SK-N-SH treated with all-trans-retinoic acid at 6 μM for 48 hours (cell line): ENCODE measurements at regions not wholly inside any gene's neighbourhood (a gene's known extent, or its start where the extent isn't known, plus 50 kb on each side); places are given as distances from the start of the nearest gene placed in this dataset.

Source experiments
- ATAC-seq: fragments of 200-7000 bp; cut with Tn5 transposase; 3 replicates; pipeline ENCODE4 v1.9.1; 2020; ENCODE audit warnings: mild to moderate bottlenecking, moderate library complexity
- ARNTL ChIP-seq: fragments of 450-650 bp; formaldehyde crosslinking; IDR thresholded peaks from 2 replicates; pipeline ENCODE4 v1.5.0; 2020; ENCODE audit warnings: low read depth, mild to moderate bottlenecking, moderate library complexity, borderline replicate concordance
- BACH2 ChIP-seq: fragments of 250-450 bp; sonication (Bioruptor Pico); IDR thresholded peaks from 2 replicates; pipeline ENCODE4 v1.9.0; 2021; ENCODE audit warnings: mild to moderate bottlenecking, borderline replicate concordance
- CREB5 ChIP-seq: fragments of 250-450 bp; sonication (Bioruptor Pico); IDR thresholded peaks from 2 replicates; pipeline ENCODE4 v1.5.1; 2020; ENCODE audit warnings: low read depth, mild to moderate bottlenecking, moderate library complexity
- CSDC2 ChIP-seq: fragments of 250-450 bp; sonication (Bioruptor Pico); IDR thresholded peaks from 2 replicates; pipeline ENCODE4 v1.5.0; 2020; ENCODE audit warnings: mild to moderate bottlenecking, moderate library complexity
- ESRRG ChIP-seq: fragments of 250-450 bp; sonication (Bioruptor Pico); IDR thresholded peaks from 2 replicates; pipeline ENCODE4 v1.6.1; 2021; ENCODE audit warnings: mild to moderate bottlenecking
- GLIS3 ChIP-seq: fragments of 250-450 bp; sonication (Bioruptor Pico); IDR thresholded peaks from 2 replicates; pipeline ENCODE4 v1.5.0; 2020; ENCODE audit warnings: mild to moderate bottlenecking, moderate library complexity
- ISL1 ChIP-seq: fragments of 250-450 bp; sonication (Bioruptor Pico); IDR thresholded peaks from 2 replicates; pipeline ENCODE4 v2.1.2; 2022; ENCODE audit warnings: mild to moderate bottlenecking, moderate library complexity
- OSR1 ChIP-seq: fragments of 250-450 bp; sonication (Bioruptor Pico); IDR thresholded peaks from 2 replicates; pipeline ENCODE4 v1.8.0; 2022; ENCODE audit warnings: moderate library complexity, mild to moderate bottlenecking, inconsistent platforms
- PPARA ChIP-seq: fragments of 250-450 bp; sonication (Bioruptor Pico); IDR thresholded peaks from 2 replicates; pipeline ENCODE4 v1.5.0; 2020; ENCODE audit warnings: mild to moderate bottlenecking, borderline replicate concordance
- RARB ChIP-seq: fragments of 250-450 bp; sonication (Bioruptor Pico); IDR thresholded peaks from 2 replicates; pipeline ENCODE4 v1.8.0; 2021; ENCODE audit warnings: mild to moderate bottlenecking, moderate library complexity
- SNAI2 ChIP-seq: fragments of 250-450 bp; sonication (Bioruptor Pico); IDR thresholded peaks from 2 replicates; pipeline ENCODE4 v1.5.0; 2020; ENCODE audit warnings: mild to moderate bottlenecking, moderate library complexity
- TCF4 ChIP-seq: fragments of 250-450 bp; sonication (Bioruptor Pico); IDR thresholded peaks from 2 replicates; pipeline ENCODE4 v1.8.0; 2021; ENCODE audit warnings: mild to moderate bottlenecking, moderate library complexity, borderline replicate concordance
- TOX ChIP-seq: fragments of 250-450 bp; sonication (Bioruptor Pico); IDR thresholded peaks from 2 replicates; pipeline ENCODE4 v1.8.0; 2021; ENCODE audit warnings: mild to moderate bottlenecking, moderate library complexity, borderline replicate concordance
- ZC3H10 ChIP-seq: fragments of 250-450 bp; sonication (Bioruptor Pico); IDR thresholded peaks from 2 replicates; pipeline ENCODE4 v1.5.1; 2021; ENCODE audit warnings: mild to moderate bottlenecking, moderate library complexity
- ZFP3 ChIP-seq: fragments of 250-450 bp; sonication (Bioruptor Pico); IDR thresholded peaks from 2 replicates; pipeline ENCODE4 v1.5.0; 2020; ENCODE audit warnings: mild to moderate bottlenecking, moderate library complexity
- ZFP30 ChIP-seq: fragments of 450-650 bp; formaldehyde crosslinking; IDR thresholded peaks from 2 replicates; pipeline ENCODE4 v1.5.0; 2022; ENCODE audit warnings: mild to moderate bottlenecking, moderate library complexity
- ZNF565 ChIP-seq: fragments of 450-650 bp; formaldehyde crosslinking; conservative IDR thresholded peaks from 2 replicates; pipeline ENCODE4 v1.5.0; 2020; ENCODE audit warnings: low read depth, mild to moderate bottlenecking, moderate library complexity
- ZNF8 ChIP-seq: fragments of 450-650 bp; formaldehyde crosslinking; IDR thresholded peaks from 2 replicates; pipeline ENCODE4 v1.5.0; 2020; ENCODE audit warnings: mild to moderate bottlenecking, moderate library complexity
- TF ChIP-seq, protein P1 (sequence below): fragments of 250-450 bp; sonication (Bioruptor Pico); IDR thresholded peaks from 2 replicates; pipeline ENCODE4 v1.8.0; 2021; ENCODE audit warnings: low read depth, mild to moderate bottlenecking, moderate library complexity, borderline replicate concordance
- TF ChIP-seq, protein P2 (sequence below): fragments of 250-450 bp; sonication (Bioruptor Pico); IDR thresholded peaks from 2 replicates; pipeline ENCODE4 v1.8.0; 2020; ENCODE audit warnings: mild to moderate bottlenecking, moderate library complexity, borderline replicate concordance
- TF ChIP-seq, protein P3 (sequence below): fragments of 250-450 bp; sonication (Bioruptor Pico); IDR thresholded peaks from 2 replicates; pipeline ENCODE4 v1.5.1; 2021; ENCODE audit warnings: mild to moderate bottlenecking, moderate library complexity

DNA sequence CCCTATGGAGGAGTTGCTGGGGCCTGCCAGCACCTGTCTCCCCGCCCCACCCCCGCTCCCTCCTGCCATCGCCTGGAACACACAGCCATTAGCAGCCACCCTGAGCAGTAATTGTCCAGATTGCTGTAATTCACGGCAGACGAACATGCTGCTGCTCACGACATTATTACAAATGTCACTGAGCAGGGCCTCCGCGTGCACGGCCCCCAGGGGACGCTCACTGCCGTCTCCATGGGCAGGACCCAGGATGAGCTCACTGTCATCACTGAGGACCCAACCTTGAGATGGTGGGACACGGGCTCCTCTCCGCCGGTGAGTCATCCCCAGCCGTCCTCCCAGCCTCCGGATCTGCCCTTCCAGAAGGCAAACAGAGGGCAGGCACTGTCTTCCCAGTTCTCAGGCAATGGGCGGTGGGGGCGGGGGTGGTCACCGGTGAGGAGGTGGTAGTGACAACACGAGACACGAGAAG lies 100.4 kb downstream of the RFLNA start:
- ATAC-seq: no peak
- no peak for TF ChIP-seq ZFP3 (CRISPR knock-in tag)
- no peak for TF ChIP-seq PPARA (CRISPR knock-in tag)
- TF ChIP-seq GLIS3 (CRISPR knock-in tag): no peak
- TF ChIP-seq ZNF565: no peak
- no peak for TF ChIP-seq ESRRG (CRISPR knock-in tag)
- no peak for TF ChIP-seq OSR1 (CRISPR knock-in tag)
- no peak for TF ChIP-seq CSDC2 (CRISPR knock-in tag)
- no peak for TF ChIP-seq ISL1 (CRISPR knock-in tag)
- TF ChIP-seq, all 23 proteins: peak for 0

DNA sequence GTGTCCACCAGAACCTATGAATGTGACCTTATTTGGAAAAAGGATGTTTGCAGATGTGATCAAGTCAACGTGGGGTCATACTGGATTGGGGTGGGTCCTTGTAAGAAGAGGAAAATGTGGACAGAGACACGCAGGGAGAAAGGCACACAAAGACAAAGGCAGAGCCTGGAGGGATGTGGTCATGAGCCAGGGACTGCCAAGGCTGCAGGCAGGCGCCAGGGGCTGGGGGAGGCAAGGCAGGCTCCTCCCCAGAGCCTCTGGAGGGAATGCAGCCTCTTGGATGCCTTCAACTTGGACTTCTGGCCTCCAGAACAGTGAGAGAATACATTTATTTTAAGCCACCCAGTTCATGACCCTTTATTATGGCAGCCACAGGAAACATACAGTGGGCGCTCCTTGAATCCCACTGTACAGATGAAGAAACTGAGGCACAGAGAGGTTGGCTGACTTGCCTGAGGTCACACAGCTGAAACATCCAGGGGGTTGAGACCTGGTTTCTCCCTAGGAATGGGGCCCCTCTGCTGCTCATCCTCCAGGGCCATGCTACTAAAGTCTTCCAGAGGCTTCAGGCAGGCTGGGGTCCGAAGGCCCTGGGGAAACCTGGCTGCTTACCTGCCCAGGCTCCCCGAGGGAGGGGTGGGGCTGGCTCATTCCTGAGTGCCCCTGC lies 99.7 kb downstream of the RFLNA start:
- ATAC-seq: no peak

GRCh38 chr12:124393831-124394230 lies 98.9 kb downstream of the RFLNA start:
- ATAC-seq: no peak
- no peak for TF ChIP-seq ZNF8 (CRISPR knock-in tag)
- TF ChIP-seq, protein P1, sequence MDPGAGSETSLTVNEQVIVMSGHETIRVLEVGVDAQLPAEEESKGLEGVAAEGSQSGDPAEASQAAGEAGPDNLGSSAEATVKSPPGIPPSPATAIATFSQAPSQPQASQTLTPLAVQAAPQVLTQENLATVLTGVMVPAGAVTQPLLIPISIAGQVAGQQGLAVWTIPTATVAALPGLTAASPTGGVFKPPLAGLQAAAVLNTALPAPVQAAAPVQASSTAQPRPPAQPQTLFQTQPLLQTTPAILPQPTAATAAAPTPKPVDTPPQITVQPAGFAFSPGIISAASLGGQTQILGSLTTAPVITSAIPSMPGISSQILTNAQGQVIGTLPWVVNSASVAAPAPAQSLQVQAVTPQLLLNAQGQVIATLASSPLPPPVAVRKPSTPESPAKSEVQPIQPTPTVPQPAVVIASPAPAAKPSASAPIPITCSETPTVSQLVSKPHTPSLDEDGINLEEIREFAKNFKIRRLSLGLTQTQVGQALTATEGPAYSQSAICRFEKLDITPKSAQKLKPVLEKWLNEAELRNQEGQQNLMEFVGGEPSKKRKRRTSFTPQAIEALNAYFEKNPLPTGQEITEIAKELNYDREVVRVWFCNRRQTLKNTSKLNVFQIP (CRISPR knock-in tag): no peak
- TF ChIP-seq GLIS3 (CRISPR knock-in tag): no peak
- no peak for TF ChIP-seq TCF4 (CRISPR knock-in tag)
- TF ChIP-seq ZNF565: no peak
- no peak for TF ChIP-seq OSR1 (CRISPR knock-in tag)
- TF ChIP-seq ZC3H10 (CRISPR knock-in tag): no peak
- no peak for TF ChIP-seq ZFP3 (CRISPR knock-in tag)
- no peak for TF ChIP-seq PPARA (CRISPR knock-in tag)
- TF ChIP-seq ISL1 (CRISPR knock-in tag): no peak

More for the DNA sequence above, 99.7 kb downstream of the RFLNA start:
- TF ChIP-seq GLIS3 (CRISPR knock-in tag): no peak
- TF ChIP-seq OSR1 (CRISPR knock-in tag): no peak
- TF ChIP-seq ESRRG (CRISPR knock-in tag): no peak
- TF ChIP-seq SNAI2 (CRISPR knock-in tag): no peak
- no peak for TF ChIP-seq ISL1 (CRISPR knock-in tag)
- no peak for TF ChIP-seq BACH2 (CRISPR knock-in tag)
- no peak for TF ChIP-seq ARNTL (CRISPR knock-in tag)
- no peak for TF ChIP-seq TOX (CRISPR knock-in tag)
- TF ChIP-seq, protein P2, sequence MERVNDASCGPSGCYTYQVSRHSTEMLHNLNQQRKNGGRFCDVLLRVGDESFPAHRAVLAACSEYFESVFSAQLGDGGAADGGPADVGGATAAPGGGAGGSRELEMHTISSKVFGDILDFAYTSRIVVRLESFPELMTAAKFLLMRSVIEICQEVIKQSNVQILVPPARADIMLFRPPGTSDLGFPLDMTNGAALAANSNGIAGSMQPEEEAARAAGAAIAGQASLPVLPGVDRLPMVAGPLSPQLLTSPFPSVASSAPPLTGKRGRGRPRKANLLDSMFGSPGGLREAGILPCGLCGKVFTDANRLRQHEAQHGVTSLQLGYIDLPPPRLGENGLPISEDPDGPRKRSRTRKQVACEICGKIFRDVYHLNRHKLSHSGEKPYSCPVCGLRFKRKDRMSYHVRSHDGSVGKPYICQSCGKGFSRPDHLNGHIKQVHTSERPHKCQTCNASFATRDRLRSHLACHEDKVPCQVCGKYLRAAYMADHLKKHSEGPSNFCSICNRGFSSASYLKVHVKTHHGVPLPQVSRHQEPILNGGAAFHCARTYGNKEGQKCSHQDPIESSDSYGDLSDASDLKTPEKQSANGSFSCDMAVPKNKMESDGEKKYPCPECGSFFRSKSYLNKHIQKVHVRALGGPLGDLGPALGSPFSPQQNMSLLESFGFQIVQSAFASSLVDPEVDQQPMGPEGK (CRISPR knock-in tag): no peak
- no peak for TF ChIP-seq RARB
- TF ChIP-seq ZNF8 (CRISPR knock-in tag): no peak
- no peak for TF ChIP-seq ZFP30 (CRISPR knock-in tag)
- TF ChIP-seq ZC3H10 (CRISPR knock-in tag): no peak
- TF ChIP-seq ZNF565: no peak
- no peak for TF ChIP-seq CREB5 (CRISPR knock-in tag)
- TF ChIP-seq, protein P3, sequence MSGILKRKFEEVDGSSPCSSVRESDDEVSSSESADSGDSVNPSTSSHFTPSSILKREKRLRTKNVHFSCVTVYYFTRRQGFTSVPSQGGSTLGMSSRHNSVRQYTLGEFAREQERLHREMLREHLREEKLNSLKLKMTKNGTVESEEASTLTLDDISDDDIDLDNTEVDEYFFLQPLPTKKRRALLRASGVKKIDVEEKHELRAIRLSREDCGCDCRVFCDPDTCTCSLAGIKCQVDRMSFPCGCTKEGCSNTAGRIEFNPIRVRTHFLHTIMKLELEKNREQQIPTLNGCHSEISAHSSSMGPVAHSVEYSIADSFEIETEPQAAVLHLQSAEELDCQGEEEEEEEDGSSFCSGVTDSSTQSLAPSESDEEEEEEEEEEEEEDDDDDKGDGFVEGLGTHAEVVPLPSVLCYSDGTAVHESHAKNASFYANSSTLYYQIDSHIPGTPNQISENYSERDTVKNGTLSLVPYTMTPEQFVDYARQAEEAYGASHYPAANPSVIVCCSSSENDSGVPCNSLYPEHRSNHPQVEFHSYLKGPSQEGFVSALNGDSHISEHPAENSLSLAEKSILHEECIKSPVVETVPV (CRISPR knock-in tag): no peak
- TF ChIP-seq PPARA (CRISPR knock-in tag): no peak
- no peak for TF ChIP-seq CSDC2 (CRISPR knock-in tag)
- no peak for TF ChIP-seq ZFP3 (CRISPR knock-in tag)
- TF ChIP-seq, protein P1 (CRISPR knock-in tag): no peak
- TF ChIP-seq, all 23 proteins: peak for 0
